ENCODE measurements at regions not wholly inside any gene's neighbourhood (a gene's known extent, or its start where the extent isn't known, plus 50 kb on each side); places are given as distances from the start of the nearest gene placed in this dataset.

DNA sequence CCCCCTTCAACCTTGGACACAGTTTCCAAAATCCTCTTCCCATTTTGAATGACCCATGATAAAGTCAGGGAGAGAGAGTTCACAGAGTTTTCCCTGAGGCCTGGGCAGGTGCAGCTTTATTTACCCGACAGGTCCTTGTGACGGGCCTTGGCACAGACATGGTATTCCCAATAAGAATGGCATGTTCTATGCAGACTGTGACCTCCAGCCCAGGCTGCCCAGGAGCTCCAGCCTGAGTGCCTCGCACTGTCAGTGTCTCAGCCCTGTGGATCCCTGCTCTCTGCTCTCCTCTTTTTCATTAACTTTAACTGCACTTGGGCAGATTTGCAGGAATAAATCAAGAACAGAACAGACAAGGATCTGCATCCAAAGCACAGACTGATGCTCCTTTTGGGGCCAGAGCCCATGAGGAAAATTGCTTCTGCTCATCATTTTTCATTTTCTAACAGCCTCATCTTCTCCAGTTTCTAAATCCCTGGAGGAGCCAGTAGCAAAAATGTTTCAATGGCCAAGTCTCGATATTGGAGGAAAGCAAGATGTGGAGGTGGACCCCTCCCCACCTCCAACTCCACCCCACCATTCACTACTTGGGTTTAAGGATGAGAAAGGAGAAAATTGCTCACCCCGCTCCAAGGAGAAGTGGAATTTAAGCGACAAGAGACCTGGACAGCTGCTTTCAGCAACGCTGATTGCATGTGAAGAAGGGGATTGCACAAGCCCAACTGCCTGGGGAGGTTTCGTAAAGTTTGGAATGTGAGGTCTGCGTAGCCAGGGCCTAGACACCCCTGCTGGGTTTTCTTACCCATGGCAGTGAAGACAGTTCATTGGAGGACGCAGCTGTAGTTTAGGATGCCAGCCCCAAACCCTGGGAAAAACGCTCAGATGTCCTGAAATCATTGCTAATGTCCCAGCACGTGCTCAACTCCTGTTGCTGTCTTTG is 225.9 kb downstream of the WDR11 start:
- DNase-seq, result no peak

DNA sequence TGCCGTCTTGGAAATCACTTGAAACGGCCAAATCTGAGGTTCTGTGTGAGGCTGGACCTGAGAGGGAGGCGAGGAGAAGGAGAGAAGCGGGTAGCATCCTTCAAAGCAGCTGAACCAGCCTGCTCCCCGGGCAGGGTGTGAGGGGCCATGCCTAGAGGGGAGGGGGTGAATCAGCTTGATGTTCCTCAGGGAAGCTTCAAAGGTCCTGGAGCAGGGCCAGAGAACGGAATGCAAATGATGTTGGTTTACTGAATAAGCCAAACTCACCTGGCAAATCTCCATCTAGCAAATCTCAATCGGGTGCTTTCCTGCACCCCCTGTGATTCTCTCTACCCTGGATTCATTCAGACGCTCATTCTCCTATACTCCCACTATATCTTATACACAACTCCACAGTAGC is 226.9 kb downstream of the WDR11 start:
- DNase-seq, result no peak

DNA sequence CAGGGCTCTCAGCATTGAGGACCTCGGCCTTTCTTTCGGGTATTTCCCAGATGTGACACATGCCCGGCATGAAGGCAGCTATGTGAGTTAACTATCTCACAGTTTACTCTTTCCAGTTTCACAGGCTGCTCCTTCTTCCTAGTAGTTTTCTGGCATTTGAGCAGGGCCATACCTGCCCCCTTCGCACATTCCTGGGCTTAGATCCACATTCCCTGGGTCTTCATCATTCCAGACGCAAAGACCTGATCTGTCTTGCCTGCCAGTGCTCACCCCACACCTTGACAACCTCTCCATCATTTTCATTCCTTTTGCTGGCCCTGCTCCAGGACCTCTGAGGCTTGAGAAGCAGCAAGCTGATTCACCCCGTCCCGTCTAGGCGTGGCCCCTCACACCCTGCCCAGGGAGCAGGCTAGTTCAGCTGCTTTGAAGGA is 227.5 kb downstream of the WDR11 start:
- DNase-seq, result no peak

DNA sequence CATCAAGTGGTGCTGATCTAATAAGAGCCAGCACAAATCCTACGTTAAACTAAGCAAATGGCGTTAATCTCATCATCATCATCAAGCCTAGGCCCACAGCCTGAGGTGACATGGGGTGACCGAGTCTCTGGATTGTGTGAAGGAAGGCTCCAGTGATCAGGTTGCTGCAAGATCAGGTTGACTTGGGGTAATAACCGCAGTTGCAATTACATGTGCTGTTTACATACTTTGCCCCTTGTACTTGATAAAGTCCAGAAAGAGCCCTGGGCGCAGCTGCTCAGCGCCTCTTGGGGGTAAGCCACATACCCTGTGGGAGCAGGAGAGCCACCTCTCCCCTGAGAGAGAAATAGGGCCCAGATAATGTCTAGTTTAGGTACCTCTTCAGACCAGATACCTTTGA is 228.1 kb downstream of the WDR11 start:
- no peak for DNase-seq

DNA sequence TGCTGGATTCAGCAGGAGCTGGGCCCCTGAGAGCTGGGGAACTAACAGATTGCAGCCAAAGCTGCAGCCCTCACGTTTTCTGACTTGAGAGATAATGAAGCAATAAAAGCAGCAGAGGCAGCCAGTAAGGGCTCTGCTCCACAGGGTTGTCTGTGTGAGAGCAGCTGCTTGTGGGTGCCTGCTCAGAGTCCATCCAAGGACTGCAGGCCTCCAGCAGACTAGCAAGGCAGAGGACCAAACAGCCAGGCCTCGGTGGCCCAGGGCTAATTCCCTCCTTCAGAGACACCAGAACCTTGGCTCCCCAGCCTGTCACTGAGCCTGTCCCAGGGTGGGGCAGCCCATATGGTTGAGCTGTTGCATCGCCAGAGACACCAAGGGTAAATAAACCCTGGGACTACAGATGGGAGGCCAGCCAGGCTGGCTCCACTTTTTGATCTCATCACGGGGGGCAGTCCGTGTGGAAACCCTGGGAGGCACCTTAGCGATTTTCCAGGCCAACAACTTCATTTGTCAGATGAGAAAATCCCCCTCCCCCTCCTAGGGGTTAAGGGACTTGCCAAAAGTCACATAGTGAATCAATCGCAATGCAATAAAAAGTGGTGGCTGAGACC is 229.2 kb downstream of the WDR11 start:
- no peak for DNase-seq

DNA sequence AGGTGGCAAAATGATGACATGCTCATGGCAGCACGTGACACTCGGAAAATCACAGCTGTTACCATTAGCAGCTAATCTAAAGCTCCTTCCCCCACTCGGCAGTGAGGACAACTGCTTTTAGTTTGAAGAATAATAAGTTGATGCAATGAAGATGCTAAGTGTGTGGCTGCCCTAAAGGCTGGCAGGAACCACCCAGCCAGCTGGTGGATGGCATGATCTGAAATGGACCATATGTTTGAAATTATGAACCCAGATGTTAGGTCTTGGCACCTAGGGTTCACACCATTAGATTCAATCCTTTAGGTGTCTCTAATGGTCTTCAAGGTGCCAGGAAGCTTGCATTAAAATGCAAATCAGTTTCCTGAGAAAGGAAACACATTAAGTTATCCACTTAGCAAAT is 230.1 kb downstream of the WDR11 start:
- no peak for DNase-seq

DNA sequence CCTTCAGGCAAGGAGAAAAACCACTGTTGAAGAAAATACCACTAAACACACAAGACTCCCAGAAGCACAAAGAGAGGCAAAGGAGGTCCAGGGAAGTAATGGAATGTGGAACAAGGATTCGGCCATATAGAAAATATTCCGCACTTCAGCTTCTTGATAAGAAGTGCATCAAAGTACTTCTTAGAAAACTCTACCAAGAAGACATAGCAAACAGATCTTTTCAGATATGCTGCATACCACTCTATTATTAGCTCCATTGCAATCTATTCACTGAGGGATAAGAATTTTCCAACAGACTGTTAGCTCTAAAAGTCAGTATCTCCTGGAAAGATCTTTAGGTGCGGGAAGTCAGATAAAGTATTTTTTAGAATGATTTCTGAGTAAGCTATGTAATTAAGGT is 231.8 kb downstream of the WDR11 start:
- DNase-seq, result no peak

DNA sequence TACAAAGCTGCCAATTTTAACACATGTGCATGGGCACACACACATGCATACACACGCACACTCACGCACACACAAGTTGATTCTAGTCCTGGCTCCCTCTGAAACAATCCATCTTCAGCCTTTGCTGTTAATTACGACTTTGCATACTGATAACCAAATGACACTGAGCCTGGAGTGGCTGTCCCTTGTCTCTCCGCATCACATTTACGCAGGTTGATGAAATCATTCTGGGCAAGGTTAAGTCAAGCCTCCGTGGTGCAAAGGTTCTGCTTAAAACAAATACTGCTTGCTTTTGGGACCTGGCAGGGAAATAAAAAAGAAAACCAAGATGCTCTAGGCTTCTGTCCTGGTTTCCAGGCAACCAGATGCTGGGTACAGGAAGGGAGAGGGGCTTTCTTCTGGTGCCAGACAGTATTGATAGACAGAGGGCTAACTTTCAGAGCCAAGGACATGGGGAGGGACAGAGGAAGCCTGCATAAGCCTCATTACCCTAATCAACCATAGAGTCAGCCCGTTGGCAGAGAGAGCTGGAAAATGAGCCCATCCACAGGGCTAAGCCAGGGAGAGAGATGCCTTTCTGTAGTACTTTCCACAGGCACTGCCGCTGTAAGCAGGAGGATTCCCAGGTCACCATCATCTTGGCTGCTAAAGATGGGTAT is 233.0 kb downstream of the WDR11 start:
- no peak for DNase-seq

DNA sequence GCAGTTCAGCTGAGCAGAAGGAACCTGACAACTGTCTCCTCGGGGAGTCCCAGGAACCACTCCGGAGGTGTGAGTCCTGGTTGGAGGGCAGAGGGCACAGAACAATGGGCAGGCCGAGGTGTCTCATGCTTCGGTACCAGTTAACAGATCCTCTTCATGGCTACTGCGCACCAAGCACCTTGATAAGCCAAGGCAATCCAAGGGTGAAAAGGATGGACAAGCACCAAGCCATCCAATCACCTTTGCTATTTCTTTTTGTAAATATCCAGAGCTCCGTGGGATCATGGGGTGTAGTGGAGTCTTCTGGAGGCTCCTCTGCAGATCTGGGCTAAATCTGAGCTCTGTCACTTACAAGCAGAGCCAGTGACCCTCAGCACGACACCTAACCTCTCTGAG is 233.5 kb downstream of the WDR11 start:
- DNase-seq, result no peak

DNA sequence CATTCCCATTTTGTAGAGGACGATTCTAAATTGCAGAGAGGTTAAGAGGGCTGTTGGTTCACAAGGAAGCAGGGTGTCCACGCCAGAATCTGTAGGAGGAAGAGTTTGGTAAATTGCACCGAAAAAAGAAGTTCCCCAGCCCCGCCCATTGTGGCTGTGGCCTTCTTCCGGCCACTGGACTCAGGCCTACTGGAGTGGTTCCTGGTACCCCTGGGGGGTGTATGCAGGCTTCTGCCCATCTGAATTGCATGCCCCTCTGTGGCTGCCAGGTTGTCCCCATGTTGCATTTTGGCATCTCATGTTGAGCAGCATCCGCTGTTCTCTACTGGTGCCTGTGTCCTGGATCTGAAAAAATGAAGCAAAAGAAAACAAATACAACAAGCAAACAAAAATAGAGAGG is 234.2 kb downstream of the WDR11 start:
- DNase-seq, result no peak

DNA sequence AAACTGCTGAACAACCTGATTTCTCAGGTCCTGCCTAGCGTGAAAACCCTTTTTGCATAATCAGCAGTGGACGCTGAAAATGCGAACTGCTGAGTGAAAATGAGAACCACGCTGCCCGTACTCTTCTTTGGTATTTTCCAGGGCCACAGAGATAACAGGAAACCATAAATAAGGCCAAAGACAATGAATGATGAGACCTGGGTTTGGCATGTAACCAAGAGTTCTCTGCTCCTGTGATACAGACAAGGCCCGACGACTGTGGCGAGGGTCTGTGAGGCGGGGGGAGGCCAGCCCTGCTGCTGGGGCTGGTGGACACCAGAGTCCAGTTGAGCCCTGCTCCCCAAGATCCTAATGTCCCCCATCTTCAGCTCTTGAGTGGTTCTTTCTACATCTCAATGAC is 236.0 kb downstream of the WDR11 start:
- DNase-seq, result no peak

DNA sequence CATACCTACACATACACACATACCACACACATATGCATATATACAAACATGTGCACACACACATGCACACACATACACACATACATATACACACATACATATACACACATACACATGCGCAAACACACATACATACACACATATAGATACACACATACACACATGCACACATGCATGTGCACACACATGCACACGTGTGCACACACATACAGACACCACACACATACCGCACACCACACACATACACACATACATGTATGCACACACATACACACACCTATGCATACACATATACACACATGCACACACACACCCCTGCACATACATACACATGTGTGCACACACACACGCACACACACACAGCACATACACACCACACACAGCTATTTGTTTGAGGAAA is 236.5 kb downstream of the WDR11 start:
- no peak for DNase-seq

DNA sequence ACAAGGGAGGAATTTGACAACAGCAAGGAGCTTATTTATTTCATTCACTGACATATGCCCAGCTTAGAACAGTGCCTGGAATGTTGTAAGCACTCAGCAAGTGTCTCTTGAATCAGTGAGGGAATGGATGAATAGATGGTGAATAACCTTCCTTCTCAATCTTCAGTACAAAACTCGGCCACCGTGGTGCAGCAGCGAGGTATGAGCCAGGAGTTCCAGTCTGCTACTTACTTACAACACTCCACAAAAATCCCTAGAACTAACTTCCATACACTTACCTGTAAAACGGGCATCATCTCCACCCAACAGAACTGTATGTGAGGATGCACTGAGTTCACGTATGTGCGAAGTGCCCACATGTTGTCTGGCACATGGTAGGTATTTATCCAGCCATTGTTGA is 237.4 kb downstream of the WDR11 start:
- DNase-seq, result no peak

DNA sequence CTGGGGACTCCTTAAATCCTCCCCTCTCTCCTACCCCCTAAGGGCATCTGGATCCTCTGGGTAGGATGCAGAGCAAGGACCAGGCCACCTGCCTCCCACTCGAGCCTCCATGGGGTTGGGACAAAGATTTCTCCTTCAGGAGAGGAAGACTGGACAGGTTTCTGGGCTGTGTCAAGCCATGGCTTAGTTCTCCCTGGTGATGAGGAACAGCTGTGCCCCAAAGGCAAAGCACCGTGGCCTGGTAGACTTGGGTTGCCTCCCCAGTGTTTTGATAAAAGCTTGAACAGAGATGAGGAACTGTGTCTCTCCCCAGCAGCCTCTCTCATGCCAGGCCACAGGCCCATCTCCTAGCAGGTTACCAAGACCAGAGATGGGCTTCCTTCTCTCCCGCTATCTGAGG is 238.3 kb downstream of the WDR11 start:
- no peak for DNase-seq

DNA sequence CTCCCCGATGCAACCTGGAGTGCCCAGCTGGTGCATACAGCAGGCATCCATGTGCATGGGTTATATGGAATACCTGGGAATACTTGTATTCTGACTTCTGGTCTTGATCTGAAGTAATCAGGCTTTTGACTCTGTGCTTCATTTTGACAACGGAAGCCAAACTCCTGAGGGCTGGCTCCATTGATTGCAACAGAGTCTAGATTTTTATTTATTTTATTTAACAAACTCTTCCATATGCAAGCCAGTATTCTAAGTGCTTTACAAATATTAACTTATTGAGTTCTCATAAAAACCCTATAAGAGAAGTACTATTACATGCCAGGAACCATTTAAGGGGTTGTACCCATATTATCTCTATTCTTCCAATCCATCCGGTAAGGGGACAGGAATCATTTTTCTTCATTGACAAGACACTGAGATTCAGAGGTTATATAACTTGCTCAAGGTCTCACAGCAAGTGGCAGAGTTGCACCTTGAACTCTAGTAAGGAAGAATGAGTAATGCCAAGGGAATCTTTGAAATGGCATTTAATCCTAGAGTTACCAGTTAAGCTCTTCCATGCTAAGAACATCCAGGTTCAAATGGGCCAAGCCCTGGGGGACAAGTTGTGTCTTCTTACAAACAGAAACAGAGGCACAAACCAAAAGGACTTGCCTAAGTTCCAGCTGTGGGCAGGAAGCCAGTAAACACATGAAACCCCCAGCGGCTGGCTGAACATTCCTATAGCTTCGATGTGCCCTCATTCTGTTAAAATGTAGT is 241.0 kb downstream of the WDR11 start:
- DNase-seq, result no peak

DNA sequence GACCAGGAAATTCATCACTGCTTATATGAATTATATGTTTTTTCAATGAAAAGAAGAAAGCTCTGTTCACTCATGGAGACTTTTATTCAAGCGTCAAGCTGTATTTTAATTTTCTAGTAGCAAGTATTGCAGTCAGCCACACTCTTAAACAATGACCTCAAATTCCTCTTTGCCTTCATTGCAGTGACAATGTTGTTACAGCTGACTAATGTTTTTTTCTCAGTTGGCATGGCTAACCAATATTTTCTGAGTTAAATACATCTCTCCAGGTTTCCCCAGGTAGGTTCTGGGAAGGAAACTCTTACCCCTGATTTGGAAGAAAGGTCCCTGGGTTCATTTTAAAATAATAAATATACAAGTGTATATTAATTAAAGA is 241.5 kb downstream of the WDR11 start:
- DNase-seq, result no peak

DNA sequence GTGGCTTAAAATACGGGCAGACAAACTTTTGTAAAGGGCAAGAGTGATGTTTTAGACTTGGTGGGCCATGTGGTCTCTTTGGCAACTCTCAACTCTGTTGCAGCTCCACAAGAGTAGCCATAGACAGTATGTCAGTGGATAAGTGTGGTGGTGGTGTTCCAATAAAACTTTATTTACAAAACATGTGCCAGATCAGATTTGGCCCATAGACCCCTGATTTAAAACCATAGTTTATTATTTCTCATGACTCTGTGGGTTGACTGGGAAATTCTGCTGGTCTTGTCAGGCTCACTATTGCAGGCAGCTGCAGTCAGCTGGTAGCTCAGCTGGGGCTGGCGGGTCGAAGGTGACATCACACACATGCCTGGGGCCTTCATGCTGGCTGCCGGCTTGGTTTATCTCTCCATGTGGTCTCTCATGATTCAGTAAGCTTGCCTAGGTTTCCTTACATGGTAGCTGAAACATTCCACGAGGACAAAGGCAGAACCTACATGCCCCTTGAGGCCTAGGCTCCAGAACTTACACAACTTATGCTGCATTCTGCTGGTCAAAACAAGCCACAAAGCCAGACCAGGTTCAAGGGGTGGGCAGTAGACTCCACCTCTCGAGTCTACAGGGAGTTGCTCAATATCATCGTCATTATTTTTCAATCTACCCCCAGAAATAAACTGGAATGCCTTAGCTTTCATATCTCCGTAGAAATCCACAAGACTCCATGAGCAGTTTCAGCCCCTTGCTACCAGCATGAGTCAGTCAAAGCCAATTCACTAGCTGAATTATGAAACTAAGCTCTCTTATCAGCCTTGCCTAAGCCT is 245.7 kb downstream of the WDR11 start:
- DNase-seq, result no peak

DNA sequence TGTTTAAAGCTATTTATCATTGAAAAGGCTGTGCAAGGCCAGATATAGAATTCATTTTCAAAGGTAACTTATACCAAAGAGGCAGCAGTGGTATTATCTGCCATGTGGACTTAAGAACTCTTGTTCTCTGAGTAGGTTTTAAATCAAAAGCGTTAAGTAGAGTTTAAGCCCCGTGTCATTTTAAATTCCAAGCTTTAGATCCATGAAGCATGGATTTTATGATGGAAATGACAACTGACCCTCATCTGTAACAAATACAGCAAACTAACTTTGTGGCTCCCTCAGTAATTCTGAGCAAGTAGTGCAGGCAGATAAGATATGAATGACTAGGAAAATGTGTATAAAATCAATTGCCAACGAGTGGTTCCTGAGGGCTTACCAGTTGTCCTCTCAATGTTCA is 247.0 kb downstream of the WDR11 start:
- DNase-seq, result no peak

DNA sequence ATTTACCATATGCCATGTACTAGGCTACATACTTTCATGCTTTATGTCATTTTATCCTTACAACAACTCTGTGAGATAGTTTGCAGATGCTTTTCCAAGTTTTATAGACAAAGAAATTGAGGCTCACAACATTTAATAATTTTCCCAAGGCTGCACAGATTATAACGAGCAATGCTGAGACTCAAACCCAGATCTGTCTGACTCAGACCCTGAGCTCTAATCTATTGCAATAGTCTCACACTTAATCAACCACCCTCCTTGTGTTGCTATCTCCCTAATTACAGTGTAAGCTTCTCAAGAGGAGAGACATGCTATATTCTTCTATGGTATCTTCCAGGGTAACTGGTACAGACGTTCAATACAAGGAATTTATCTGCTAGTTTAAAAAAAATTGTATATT is 247.6 kb downstream of the WDR11 start:
- DNase-seq, result no peak

DNA sequence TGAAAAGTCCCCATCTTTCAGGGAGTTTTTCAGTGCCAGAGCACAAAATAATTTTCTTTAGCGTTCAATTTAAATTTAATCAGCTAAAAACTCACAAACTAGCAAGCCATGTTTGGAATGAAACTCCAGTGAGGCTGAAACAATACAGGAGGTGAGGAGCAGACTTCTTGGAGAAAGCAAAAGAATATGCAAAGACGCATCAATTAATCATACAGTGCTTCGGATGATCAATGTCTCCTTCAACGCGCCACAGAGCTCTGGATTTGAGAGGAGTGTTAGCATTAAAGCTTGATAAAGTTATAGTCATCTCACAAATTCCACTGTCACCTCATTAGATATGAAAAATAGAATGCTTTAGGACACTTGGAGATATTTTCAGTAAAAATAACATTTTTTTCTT is 248.0 kb downstream of the WDR11 start:
- DNase-seq, result no peak

DNA sequence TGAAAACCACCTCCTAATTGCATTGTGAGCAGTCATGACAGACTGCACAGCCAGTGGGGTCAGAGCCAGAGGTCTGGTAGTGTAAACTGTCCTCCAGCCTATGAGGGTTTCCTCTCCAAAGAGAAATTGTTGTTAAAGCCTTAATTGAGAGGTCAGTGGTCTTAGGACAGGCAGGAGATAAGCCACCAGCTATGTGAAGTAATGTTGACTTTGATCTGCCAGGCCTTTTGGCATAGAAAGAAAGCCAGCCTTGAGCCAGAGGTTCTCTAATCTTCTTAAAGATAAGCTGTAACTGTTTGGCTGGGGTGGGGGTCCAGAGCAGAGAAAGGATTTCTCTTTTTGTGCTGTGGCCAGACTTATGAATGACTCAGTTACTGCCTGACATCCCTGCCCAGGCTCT is 248.4 kb downstream of the WDR11 start:
- no peak for DNase-seq

DNA sequence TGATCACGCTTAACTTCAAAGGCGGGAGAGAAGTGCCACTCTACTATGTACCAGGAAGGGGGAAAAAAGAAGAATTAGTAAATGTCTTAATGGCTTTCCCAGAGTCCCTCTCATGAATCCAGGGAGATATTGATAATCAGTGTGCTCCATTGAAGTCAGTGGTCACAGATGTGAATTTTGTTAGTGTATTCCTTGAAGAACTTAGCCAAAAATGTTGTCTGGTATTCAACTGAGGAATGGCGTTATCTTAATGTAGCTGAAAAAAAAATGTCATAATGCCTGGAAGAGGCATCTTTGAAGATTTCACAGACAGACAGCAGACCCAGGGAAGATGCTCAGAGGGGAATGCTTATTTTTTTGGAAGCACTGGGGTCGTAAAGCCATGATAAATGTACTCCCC is 250.4 kb downstream of the WDR11 start:
- DNase-seq, result no peak

DNA sequence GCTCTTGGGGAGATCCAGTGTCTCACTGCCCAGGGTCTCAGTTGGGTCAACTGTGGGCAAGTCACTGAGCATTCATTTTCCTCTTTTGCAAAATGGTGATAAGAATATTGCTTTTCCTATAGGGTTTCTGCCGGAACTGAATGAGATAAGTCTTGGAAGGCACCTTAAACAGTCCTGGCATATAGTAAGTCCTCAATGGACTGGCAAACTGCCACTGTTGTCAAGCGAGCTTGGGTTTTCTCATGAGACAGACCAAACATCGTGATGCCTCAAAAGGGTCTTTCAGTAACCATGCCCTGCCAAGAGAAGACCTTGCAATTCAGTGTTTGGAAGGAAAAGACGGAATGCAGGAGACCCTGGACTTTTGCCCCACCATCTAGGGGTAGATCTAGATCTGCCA is 251.5 kb downstream of the WDR11 start:
- no peak for DNase-seq

Data from NCI-H2081 (cell line).